NT2/D1 (cell line): ENCODE measurements at regions not wholly inside any gene's neighbourhood (a gene's known extent, or its start where the extent isn't known, plus 50 kb on each side); places are given as distances from the start of the nearest gene placed in this dataset.

Experiments
- SUZ12 ChIP-seq: IDR thresholded peaks from 2 replicates; pipeline ENCODE4 v1.6.1; 2011; ENCODE audit not compliant: insufficient read length, insufficient read depth; ENCODE audit errors: extremely low read depth
- YY1 ChIP-seq: IDR thresholded peaks from 2 replicates; pipeline ENCODE4 v1.6.1; 2011; ENCODE audit not compliant: insufficient read length, insufficient read depth
- ZNF274 ChIP-seq: IDR thresholded peaks from 2 replicates; pipeline ENCODE4 v1.6.1; 2011; ENCODE audit warnings: mild to moderate bottlenecking, low read depth, low read length

DNA sequence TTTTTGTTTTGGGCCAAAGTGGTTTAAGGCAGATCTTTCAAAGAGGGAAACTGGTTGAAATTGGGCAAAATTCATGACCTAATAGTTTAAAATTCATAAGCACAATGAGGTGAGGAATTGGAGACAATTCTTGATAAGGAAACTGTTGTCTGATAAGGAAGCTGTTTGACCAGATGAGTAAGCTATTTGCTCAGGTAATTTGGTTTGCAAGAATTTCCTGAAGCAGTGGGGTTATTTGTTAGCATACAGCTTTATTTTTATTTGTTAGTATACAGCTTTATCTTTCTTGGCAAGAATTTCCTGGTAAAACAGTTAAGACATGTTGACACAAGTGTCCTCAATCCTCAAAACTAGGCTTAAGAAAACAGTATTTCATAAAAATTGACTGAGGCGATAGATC, 559.0 kb downstream of the GALC start:
- no peak for TF ChIP-seq ZNF274
- no peak for TF ChIP-seq SUZ12
- no peak for TF ChIP-seq YY1
